ENCODE measurements at regions not wholly inside any gene's neighbourhood (a gene's known extent, or its start where the extent isn't known, plus 50 kb on each side); places are given as distances from the start of the nearest gene placed in this dataset.

- TF ChIP-seq CTCF (optimal IDR thresholded peaks at IDR 0.05 in 1 of 3, IDR thresholded peaks at IDR 0.05 in 1 of 3, conservative IDR thresholded peaks at IDR 0.05 in 1 of 3; ENCODE audit: extremely low read depth in 1 of 3, insufficient read depth in 2 of 3, low read length in 3 of 3) (no peak), EZH2 (IDR thresholded peaks at IDR 0.05; ENCODE audit: low read length) (no peak)
Observed at GRCh38 chr3:82004266-82004665, 242.8 kb upstream of the GBE1 start.

All from keratinocyte (primary cell).